ENCODE measurements at regions not wholly inside any gene's neighbourhood (a gene's known extent, or its start where the extent isn't known, plus 50 kb on each side); places are given as distances from the start of the nearest gene placed in this dataset.

- TF ChIP-seq CTCF (IDR thresholded peaks at IDR 0.05; ENCODE audit: insufficient read depth, low read length, poor library complexity, severe bottlenecking) (no peak), EZH2phosphoT487 (conservative IDR thresholded peaks at IDR 0.05; ENCODE audit: low read length) (no peak)
These were observed 613.1 kb downstream of the ZEB2 start for GRCh38 chr2:143906850-143907249.

All from SU-DHL-6 (cell line).